Sigmoid colon (tissue), 6 donors: ENCODE measurements at regions not wholly inside any gene's neighbourhood (a gene's known extent, or its start where the extent isn't known, plus 50 kb on each side); places are given as distances from the start of the nearest gene placed in this dataset.

Experiments used
- DNase-seq: peaks from one replicate; pipeline ENCODE4 v3.0.0-alpha.2; 2019
- H3K27ac ChIP-seq, 4 donors: fragments of 200-600 bp; sonication (generic); one replicate each; pipeline ENCODE4 v1.5.1; 2016 to 2019; ENCODE audit warnings: mild to moderate bottlenecking in 1 of 4
- H3K27me3 ChIP-seq, 3 donors: fragments of 200-600 bp; sonication (generic); one replicate each; pipeline ENCODE4 v1.5.1; 2019; ENCODE audit warnings: mild to moderate bottlenecking in 1 of 3
- H3K36me3 ChIP-seq, 4 donors: fragments of 200-600 bp; sonication (generic); one replicate each; pipeline ENCODE4 v1.5.1; 2016 to 2019
- H3K4me1 ChIP-seq, 4 donors: fragments of 200-600 bp; sonication (generic); one replicate each; pipeline ENCODE4 v1.5.1; 2017 to 2019
- H3K4me3 ChIP-seq, 4 donors: fragments of 200-600 bp; sonication (generic); one replicate each; pipeline ENCODE4 v1.5.1; 2017 to 2019; ENCODE audit warnings: mild to moderate bottlenecking in 2 of 4, moderate library complexity in 1 of 4
- H3K9me3 ChIP-seq, 4 donors: fragments of 200-600 bp in 3 of 4; sonication (generic) in 3 of 4; one replicate each; pipeline versions ENCODE4 v1.5.1 to v1.6.1; 2013 to 2019
- CTCF ChIP-seq, 4 experiments: fragments of 450-650 bp in 3 of 4; fragments of 200-600 bp in 1 of 4; IDR thresholded peaks; one replicate each; pipeline ENCODE4 v1.5.1; 2016 to 2019; ENCODE audit warnings: antibody characterized with exemption in 4 of 4, mild to moderate bottlenecking in 3 of 4, moderate library complexity in 2 of 4
- EP300 ChIP-seq, 4 donors: sonication (generic); formaldehyde crosslinking; IDR thresholded peaks; one replicate each; pipeline ENCODE4 v1.6.1; 2017; ENCODE audit warnings: antibody characterized with exemption in 4 of 4
- POLR2A ChIP-seq, 2 donors: fragments of 450-650 bp; IDR thresholded peaks; one replicate each; pipeline ENCODE4 v1.6.1; 2016; ENCODE audit warnings: antibody characterized with exemption in 2 of 2, mild to moderate bottlenecking in 2 of 2, moderate library complexity in 2 of 2
- POLR2AphosphoS5 ChIP-seq, 4 donors: sonication (generic); formaldehyde crosslinking; IDR thresholded peaks; one replicate each; pipeline ENCODE4 v1.6.1; 2017; ENCODE audit warnings: antibody characterized with exemption in 4 of 4
- WGBS, 2 donors: extraction: QIAGEN DNeasy Blood & Tissue Kit; methylation state at CpG; one replicate each; pipeline ENCODE4 v1.1.7; 2013; 5-methylcytosine and 5-hydroxymethylcytosine counted together
- intact Hi-C: fragments of 100-400 bp; cut with DNase I; formaldehyde crosslinking; loops from one replicate; pipeline ENCODE4 v1.15.1; 2023
- donor health status: healthy with polysubstance abuse.
- donor health status: healthy.

DNA sequence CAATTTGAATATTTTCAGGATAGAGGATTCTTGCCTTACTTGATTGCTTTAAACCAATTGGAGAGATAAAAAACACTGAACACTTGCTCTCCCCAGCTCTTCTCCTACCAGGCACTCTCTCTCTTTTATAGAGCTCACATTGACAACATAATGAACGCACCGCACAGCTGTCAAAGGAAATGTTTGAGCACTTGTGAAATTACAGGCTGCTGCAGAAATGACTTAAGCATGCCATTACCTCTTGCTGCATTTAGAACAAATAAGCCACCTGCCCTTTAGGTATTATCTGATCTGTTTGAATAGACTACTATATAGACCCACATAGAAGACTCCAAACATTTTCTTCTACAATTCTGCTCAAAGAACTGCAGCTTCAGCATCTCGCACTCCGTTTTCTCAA, 227.7 kb downstream of the C4orf33 start:
- intact Hi-C loops = no loop called here
- H3K4me1 ChIP-seq = no peaks in the 10 kb centered on the region
- H3K27ac ChIP-seq = no peak overlapping the region
- no peaks in the 10 kb centered on the region for H3K9me3 ChIP-seq
- H3K4me3 ChIP-seq = no peak overlapping the region
- TF ChIP-seq EP300 (IDR thresholded peaks at IDR 0.05) (no peak), CTCF (IDR thresholded peaks at IDR 0.05) (no peak), POLR2A (IDR thresholded peaks at IDR 0.05) (no peak), POLR2AphosphoS5 (IDR thresholded peaks at IDR 0.05) (no peak)
- DNase-seq = no peak
- no peaks in the 10 kb centered on the region for H3K27me3 ChIP-seq
- H3K36me3 ChIP-seq = no peaks in the 10 kb centered on the region
- 53 to 71% methylated on average over 4 of the region's 4 CpGs for WGBS, 2 donors

DNA sequence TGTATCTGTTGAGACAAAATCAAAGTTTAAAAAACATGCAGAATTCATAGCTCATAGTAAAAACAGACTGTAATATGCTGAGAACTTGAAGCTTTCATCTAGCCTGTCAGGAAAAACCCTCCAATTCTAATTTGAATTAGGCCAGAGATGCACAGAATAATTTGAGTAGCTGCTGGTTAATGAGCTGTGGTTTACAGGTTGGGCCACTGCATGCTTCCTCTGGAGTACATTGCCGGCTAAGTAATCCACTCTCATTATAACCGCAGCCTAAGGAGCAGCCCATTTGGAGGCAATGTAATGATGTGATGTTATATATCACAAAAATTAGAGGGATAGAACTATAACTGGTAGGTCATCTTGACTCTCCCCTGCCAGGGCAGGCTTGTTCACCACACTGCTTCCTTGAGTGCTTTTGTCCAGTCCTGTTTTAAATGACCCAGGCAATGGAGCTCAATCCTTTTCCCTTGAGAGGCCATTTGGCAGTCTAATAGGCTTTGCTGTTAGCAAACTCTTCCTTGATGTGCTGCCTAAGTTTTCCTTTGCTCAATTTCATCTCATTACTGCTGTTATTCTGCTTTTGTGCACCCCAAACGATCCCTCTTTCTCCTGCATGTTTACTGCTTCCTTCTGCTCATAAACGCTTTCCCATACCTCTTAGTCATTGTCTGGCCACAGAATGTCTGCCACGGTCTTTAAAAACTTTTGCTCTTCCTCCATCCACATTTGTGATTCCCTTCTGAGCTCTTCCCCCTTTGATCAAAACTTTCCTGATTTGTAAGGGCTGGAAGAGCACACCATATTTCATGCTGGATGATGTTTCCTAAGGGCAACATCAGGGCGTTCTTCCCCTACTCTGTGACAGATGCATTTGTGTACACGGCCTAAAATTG, 230.9 kb downstream of the C4orf33 start:
- Histone ChIP-seq H3K4me1 (no peaks in the 10 kb centered on the region), H3K36me3 (no peaks in the 10 kb centered on the region), H3K27ac (peak overlapping the region in 1 of 4 donors; percentile 3), H3K4me3 (no peak overlapping the region), H3K27me3 (no peaks in the 10 kb centered on the region), H3K9me3 (no peaks in the 10 kb centered on the region)
- 44 to 51% methylated on average over 7 of the region's 7 CpGs for WGBS, 2 donors
- DNase-seq = no peak
- no peak for TF ChIP-seq POLR2A (IDR thresholded peaks at IDR 0.05)
- no peak for TF ChIP-seq POLR2AphosphoS5 (IDR thresholded peaks at IDR 0.05)
- TF ChIP-seq CTCF (IDR thresholded peaks at IDR 0.05) = no peak
- TF ChIP-seq EP300 (IDR thresholded peaks at IDR 0.05) = no peak
- intact Hi-C loops = no loop called here

DNA sequence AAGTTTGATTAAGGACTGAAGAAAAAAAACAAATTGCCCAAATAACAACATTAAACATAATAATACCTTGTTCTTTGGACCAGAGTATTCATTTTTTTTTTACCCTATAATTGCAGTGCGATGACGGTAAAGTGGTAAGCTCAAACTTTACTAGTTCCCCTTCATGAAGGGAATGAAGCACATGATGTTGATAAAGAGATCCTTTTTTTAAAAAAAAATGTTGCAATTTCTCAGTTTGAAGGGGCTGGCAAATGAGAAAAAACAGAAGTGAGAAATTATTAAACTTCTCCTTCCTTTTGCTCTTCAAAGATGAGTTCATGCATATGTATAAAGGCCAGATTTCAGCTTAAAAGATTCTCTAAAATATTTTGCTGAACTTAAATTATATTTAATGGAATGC, 231.7 kb downstream of the C4orf33 start:
- WGBS, 2 donors = 90 to 94% methylated on average over 2 of the region's 2 CpGs
- no peak overlapping the region for H3K27ac ChIP-seq
- H3K4me1 ChIP-seq = no peaks in the 10 kb centered on the region
- no peaks in the 10 kb centered on the region for H3K9me3 ChIP-seq
- TF ChIP-seq POLR2AphosphoS5 (IDR thresholded peaks at IDR 0.05) (no peak), EP300 (IDR thresholded peaks at IDR 0.05) (no peak), POLR2A (IDR thresholded peaks at IDR 0.05) (no peak), CTCF (IDR thresholded peaks at IDR 0.05) (no peak)
- H3K27me3 ChIP-seq = no peaks in the 10 kb centered on the region
- intact Hi-C loops = no loop called here
- H3K4me3 ChIP-seq = no peak overlapping the region
- no peaks in the 10 kb centered on the region for H3K36me3 ChIP-seq
- DNase-seq = no peak

- no peaks in the 10 kb centered on the region for H3K27me3 ChIP-seq
- DNase-seq = no peak
- no peaks in the 10 kb centered on the region for H3K4me1 ChIP-seq
- WGBS, 2 donors = 50 to 58% methylated on average over 3 of the region's 3 CpGs
- no peak overlapping the region for H3K27ac ChIP-seq
- H3K9me3 ChIP-seq = no peaks in the 10 kb centered on the region
- no peaks in the 10 kb centered on the region for H3K36me3 ChIP-seq
- H3K4me3 ChIP-seq = no peak overlapping the region
- TF ChIP-seq EP300 (IDR thresholded peaks at IDR 0.05) (no peak), POLR2AphosphoS5 (IDR thresholded peaks at IDR 0.05) (no peak), POLR2A (IDR thresholded peaks at IDR 0.05) (no peak), CTCF (IDR thresholded peaks at IDR 0.05) (no peak)
- intact Hi-C loops = no loop called here
These were observed 232.2 kb downstream of the C4orf33 start for GRCh38 chr4:129328162-129328561.

DNA sequence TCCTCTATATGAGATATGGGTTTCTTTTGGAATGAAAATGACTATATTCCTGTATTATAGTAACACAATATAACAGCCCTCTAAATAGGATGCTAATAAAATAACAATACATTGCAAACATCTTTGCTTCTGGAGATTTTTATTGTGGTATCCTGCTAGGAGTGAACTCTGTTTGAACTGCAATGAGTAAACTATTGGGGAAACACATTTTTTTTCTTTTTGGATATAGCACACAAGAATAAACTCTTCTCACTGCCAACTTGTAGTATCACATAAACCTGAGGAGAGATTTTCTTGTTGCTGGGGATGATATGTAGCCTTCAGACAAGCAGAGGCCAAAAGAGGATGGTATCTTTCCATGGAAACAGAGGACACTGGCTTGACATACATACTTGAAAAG, 238.2 kb downstream of the C4orf33 start:
- no peak for TF ChIP-seq POLR2AphosphoS5 (IDR thresholded peaks at IDR 0.05)
- TF ChIP-seq EP300 (IDR thresholded peaks at IDR 0.05) = no peak
- TF ChIP-seq CTCF (IDR thresholded peaks at IDR 0.05) = no peak
- TF ChIP-seq POLR2A (IDR thresholded peaks at IDR 0.05) = no peak
- Histone ChIP-seq H3K27me3 (no peaks in the 10 kb centered on the region), H3K27ac (no peak overlapping the region), H3K4me1 (no peaks in the 10 kb centered on the region), H3K9me3 (no peaks in the 10 kb centered on the region), H3K4me3 (no peak overlapping the region), H3K36me3 (no peaks in the 10 kb centered on the region)
- intact Hi-C loops = no loop called here
- DNase-seq = no peak
